Gastrocnemius medialis (tissue), 4 donors: ENCODE measurements at regions not wholly inside any gene's neighbourhood (a gene's known extent, or its start where the extent isn't known, plus 50 kb on each side); places are given as distances from the start of the nearest gene placed in this dataset.

Experiments
- CTCF ChIP-seq, 5 experiments: fragments of 450-650 bp in 3 of 5; fragments of 200-600 bp in 2 of 5; sonication (generic) in 2 of 5; IDR thresholded peaks in 4 of 5; conservative IDR thresholded peaks in 1 of 5; 1 replicate in 4 of 5; 2 replicates in 1 of 5; pipeline ENCODE4 v1.5.1; 2016 to 2019; ENCODE audit warnings: antibody characterized with exemption in 5 of 5, mild to moderate bottlenecking in 3 of 5, moderate library complexity in 3 of 5
- POLR2A ChIP-seq, 2 donors: fragments of 450-650 bp; IDR thresholded peaks; one replicate each; pipeline ENCODE4 v1.6.1; 2017; ENCODE audit warnings: antibody characterized with exemption in 2 of 2, mild to moderate bottlenecking in 2 of 2, moderate library complexity in 2 of 2

DNA sequence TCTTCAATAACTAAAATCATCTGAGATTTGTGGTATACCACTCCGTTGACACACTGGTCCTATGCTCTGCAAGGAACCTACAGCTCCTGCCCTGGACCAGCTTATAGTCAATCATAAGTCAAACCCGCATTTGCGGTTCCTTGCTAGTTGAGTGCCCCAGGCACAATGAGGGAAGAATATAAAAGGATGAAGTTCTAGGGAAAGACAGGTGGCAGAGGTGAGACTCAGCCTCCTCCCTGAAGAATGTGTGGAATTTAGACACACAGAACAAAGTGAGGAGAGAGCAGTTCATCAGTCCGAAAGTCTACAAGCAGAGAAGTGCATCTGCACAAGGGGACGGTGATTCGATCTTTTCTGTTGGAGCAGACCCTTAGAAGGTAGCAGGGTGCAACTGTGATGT lies 615.0 kb upstream of the FANCL start:
- TF ChIP-seq CTCF (IDR thresholded peaks at IDR 0.05 in 4 of 5, conservative IDR thresholded peaks at IDR 0.05 in 1 of 5) (no peak), POLR2A (IDR thresholded peaks at IDR 0.05) (no peak)
